ENCODE measurements at regions not wholly inside any gene's neighbourhood (a gene's known extent, or its start where the extent isn't known, plus 50 kb on each side); places are given as distances from the start of the nearest gene placed in this dataset.

DNA sequence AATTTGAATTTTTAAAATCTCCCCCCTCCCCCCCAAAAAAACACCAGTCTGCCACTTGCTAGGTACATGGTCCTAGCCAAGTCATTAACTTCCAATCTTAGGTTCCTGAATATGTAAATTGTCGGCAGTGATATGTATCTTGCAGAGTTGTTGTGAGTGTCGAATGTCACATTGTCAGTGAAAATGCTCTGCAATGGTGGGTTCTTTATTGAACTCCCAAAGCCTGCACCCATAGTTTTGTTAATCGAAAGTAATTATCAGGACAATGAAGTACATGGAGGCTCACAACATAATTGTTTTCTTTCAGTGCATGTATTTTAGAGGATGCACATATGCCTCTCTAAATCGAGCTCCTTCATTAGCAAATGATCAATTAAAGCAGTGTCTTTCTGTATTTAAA is 185.6 kb upstream of the S100G start:
- TF ChIP-seq, protein P1, sequence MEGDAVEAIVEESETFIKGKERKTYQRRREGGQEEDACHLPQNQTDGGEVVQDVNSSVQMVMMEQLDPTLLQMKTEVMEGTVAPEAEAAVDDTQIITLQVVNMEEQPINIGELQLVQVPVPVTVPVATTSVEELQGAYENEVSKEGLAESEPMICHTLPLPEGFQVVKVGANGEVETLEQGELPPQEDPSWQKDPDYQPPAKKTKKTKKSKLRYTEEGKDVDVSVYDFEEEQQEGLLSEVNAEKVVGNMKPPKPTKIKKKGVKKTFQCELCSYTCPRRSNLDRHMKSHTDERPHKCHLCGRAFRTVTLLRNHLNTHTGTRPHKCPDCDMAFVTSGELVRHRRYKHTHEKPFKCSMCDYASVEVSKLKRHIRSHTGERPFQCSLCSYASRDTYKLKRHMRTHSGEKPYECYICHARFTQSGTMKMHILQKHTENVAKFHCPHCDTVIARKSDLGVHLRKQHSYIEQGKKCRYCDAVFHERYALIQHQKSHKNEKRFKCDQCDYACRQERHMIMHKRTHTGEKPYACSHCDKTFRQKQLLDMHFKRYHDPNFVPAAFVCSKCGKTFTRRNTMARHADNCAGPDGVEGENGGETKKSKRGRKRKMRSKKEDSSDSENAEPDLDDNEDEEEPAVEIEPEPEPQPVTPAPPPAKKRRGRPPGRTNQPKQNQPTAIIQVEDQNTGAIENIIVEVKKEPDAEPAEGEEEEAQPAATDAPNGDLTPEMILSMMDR (IDR thresholded peaks at IDR 0.05) = no peak

DNA sequence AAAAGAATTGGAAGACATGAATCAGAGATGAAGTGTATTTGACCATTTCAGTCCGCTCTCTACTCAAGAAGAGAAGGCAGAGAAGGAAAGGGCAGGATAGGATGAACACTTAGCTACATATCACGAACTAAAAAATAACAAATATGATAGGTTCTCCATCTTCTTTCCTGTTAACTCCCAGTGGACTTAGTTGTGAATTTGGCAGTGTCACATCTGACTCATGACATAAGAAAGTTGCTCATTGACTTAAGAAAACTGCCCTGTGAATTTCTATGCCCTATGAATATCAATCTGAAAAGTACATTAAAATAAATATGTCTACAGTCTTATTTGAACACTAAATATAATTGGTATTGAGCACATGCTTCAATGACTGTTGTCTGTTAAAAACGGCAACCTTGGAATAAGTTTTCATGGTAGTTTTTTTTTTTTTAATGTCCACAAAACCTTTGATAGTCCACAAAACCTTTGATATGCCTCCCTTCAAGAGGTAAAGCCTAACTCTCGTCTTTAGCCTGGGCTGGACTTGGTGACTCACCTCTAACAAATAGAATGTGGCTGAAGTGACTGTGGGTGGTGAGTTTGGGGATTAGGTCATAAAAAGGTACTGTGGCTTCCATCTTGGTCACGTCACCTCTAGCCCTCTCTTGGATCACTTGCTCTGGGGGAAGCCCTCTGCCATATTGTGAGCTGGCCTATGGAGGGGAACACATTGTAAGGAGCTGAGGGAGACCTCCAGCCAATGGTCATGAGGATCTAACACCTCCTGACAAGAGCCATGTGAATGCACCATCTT is 184.7 kb upstream of the S100G start:
- TF ChIP-seq, protein P1 (IDR thresholded peaks at IDR 0.05) = no peak

DNA sequence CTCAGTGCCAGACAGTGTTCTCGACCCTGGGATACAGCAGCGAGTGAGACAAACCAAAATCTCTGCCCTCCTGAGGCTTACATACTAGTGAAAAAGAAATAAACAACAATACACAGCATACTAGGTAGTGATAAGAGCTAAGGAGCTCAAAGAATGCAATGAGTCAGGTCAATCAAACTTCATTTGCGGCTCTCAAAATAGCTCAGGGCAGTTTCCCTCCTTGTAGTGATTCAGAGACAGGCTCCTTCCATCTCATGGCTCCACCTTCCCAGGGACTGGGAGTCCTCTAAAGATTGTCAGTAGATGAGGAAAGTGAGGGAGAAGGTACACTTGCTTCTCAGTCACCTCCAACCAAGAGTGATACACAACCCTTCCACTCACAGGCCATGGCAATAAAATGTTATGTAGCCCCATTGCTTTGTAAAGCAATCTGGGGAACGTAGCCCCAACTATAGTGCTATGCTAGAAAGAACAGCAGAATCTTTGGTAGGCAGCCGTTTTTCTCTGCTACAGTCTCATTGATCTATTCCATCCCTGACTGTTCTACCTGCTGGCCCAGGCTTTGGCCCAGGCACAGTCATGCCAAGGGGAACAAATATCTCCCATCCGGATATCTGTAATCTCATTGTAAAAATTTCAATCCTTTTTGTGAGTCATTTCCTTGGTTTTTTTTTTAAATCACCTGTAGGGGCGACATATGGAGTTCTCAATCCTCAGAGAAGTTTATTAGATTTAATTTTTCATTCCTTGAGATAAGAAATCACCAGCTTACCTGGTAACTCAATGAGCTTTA is 183.1 kb upstream of the S100G start:
- TF ChIP-seq, protein P1 (IDR thresholded peaks at IDR 0.05) = no peak

DNA sequence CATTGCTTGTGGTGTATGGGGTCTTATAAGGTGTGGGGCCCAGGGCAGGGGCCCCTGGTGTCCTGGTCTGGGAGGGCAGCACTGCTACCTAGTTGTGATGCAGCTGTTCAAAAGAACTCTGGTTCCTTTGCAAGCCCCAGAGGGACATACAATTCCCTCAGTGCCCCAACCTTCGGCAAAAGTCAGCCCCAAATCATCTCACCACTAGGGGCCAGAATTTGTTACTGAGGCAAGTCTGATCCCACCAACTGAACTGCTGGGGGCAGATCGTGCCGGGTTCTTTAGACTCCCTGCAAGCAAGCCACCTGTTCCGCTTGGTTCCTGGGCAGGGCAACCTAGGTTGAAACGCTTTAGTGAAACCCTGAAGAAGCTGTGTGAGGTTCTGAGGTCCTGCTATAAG is 180.1 kb upstream of the S100G start:
- TF ChIP-seq, protein P1 (IDR thresholded peaks at IDR 0.05) = no peak

DNA sequence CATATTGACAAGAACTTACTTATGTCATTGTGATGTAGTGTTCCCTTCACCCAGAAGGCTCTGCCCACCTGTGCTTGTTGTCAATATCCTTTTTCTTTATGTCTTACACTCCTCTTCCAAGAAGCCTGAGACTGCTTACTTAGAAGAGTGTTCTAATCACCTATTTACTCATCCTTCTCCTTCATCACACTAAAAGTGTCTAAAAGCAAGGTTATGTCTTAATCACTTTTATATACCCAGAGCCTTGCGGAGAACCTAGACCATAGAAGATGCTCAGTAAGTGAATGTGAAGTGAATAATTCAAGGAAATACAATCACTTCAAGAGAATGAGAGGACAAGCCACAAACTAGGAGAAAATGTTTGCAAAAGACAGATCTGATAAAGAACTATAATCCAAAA is 177.6 kb upstream of the S100G start:
- TF ChIP-seq, protein P1 (IDR thresholded peaks at IDR 0.05) = no peak

DNA sequence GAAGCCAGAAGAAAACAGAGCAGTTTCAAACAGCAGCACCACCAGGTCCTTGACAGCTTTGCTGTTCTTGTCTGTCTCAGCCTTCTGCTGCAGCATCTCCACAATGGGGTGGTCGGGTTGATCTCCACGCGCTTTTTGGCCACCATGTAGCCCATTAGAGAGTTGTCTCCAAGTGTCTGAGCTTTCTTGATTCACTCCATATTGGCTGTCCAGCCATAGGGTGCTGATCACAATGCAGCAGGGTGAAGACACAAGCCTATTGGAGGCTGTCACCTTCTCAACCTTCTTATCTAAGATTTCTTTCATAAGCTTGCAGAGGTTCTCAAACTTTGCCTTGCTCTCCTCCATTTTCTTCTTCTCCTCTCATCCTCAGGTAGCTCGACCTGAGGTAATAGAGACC is 175.4 kb upstream of the S100G start:
- TF ChIP-seq, protein P1 (IDR thresholded peaks at IDR 0.05) = no peak

DNA sequence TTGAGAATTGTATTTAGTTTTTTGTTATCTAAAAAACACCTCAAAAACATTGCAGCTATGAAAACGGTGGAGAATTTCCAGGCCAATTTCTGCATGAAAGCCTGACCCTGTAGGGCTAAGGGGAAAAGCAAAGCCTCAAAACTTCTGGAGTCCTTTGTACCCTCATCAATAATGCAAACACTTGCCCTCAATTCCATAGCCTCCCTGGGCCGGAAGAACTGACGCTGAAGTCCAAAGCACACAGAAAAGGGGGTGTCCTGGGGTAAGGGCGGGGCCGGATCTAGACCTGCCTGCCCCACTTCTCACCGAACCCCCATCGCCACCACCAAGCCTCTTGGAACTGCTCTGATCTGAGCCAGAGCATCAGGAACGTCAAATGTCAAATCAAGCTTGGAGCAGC is 173.9 kb upstream of the S100G start:
- TF ChIP-seq, protein P1 (IDR thresholded peaks at IDR 0.05) = no peak

All from LNCAP (cell line).